ENCODE measurements at regions not wholly inside any gene's neighbourhood (a gene's known extent, or its start where the extent isn't known, plus 50 kb on each side); places are given as distances from the start of the nearest gene placed in this dataset.

GRCh38 chr2:22932288-22932687 lies 452.7 kb upstream of the KLHL29 start:
- no peaks in the 10 kb centered on the region for H3K4me1 ChIP-seq (ENCODE audit: control insufficient read depth in 1 of 2, insufficient read depth in 2 of 2, low read length in 2 of 2)
- H3K36me3 ChIP-seq (ENCODE audit: control insufficient read depth in 1 of 2, insufficient read depth in 2 of 2, low read length in 1 of 2), result no peaks in the 10 kb centered on the region
- intact Hi-C loops (cut with DNase I), result no loop called here
- DNase-seq, result no peak
- no peaks in the 10 kb centered on the region for H3K27me3 ChIP-seq (ENCODE audit: control insufficient read depth in 1 of 2, insufficient read depth in 2 of 2, low read length in 1 of 2)
- no peaks in the 10 kb centered on the region for H3K9me3 ChIP-seq (ENCODE audit: control insufficient read depth, low read length)
- WGBS, 2 donors, result 52 to 55% methylated on average over 3 of the region's 3 CpGs
- ATAC-seq (ENCODE audit: low FRiP score), result no peak
- H3K4me3 ChIP-seq (ENCODE audit: low read length in 2 of 2), result no peak overlapping the region
- H3K27ac ChIP-seq (ENCODE audit: low read depth in 1 of 2, low read length in 2 of 2), result no peak overlapping the region

GRCh38 chr2:22934747-22935146 lies 450.2 kb upstream of the KLHL29 start:
- H3K27ac ChIP-seq (ENCODE audit: low read depth in 1 of 2, low read length in 2 of 2), result no peak overlapping the region
- H3K9me3 ChIP-seq (ENCODE audit: control insufficient read depth, low read length), result no peaks in the 10 kb centered on the region
- no peak overlapping the region for H3K4me3 ChIP-seq (ENCODE audit: low read length in 2 of 2)
- no peak for ATAC-seq (ENCODE audit: low FRiP score)
- intact Hi-C loops (cut with DNase I), result no loop called here
- 46 to 54% methylated on average over 1 of the region's 1 CpG for WGBS, 2 donors
- DNase-seq, result no peak
- no peaks in the 10 kb centered on the region for H3K27me3 ChIP-seq (ENCODE audit: control insufficient read depth in 1 of 2, insufficient read depth in 2 of 2, low read length in 1 of 2)
- H3K4me1 ChIP-seq (ENCODE audit: control insufficient read depth in 1 of 2, insufficient read depth in 2 of 2, low read length in 2 of 2), result no peaks in the 10 kb centered on the region
- H3K36me3 ChIP-seq (ENCODE audit: control insufficient read depth in 1 of 2, insufficient read depth in 2 of 2, low read length in 1 of 2), result no peaks in the 10 kb centered on the region

- no peaks in the 10 kb centered on the region for H3K4me1 ChIP-seq (ENCODE audit: control insufficient read depth in 1 of 2, insufficient read depth in 2 of 2, low read length in 2 of 2)
- H3K9me3 ChIP-seq (ENCODE audit: control insufficient read depth, low read length), result peaks cover 2% of the 10 kb centered on the region
- H3K27me3 ChIP-seq (ENCODE audit: control insufficient read depth in 1 of 2, insufficient read depth in 2 of 2, low read length in 1 of 2), result no peaks in the 10 kb centered on the region
- no peak for ATAC-seq (ENCODE audit: low FRiP score)
- intact Hi-C loops (cut with DNase I), result no loop called here
- no peaks in the 10 kb centered on the region for H3K36me3 ChIP-seq (ENCODE audit: control insufficient read depth in 1 of 2, insufficient read depth in 2 of 2, low read length in 1 of 2)
- no peak overlapping the region for H3K4me3 ChIP-seq (ENCODE audit: low read length in 2 of 2)
- DNase-seq, result no peak
- WGBS, 2 donors, result 84 to 86% methylated on average over 7 of the region's 7 CpGs
- H3K27ac ChIP-seq (ENCODE audit: low read depth in 1 of 2, low read length in 2 of 2), result no peak overlapping the region
Observed at GRCh38 chr2:22942441-22942840, 442.5 kb upstream of the KLHL29 start.

- peaks cover 2% of the 10 kb centered on the region for H3K9me3 ChIP-seq (ENCODE audit: control insufficient read depth, low read length)
- H3K4me1 ChIP-seq (ENCODE audit: control insufficient read depth in 1 of 2, insufficient read depth in 2 of 2, low read length in 2 of 2), result no peaks in the 10 kb centered on the region
- H3K4me3 ChIP-seq (ENCODE audit: low read length in 2 of 2), result no peak overlapping the region
- no peak overlapping the region for H3K27ac ChIP-seq (ENCODE audit: low read depth in 1 of 2, low read length in 2 of 2)
- no peaks in the 10 kb centered on the region for H3K36me3 ChIP-seq (ENCODE audit: control insufficient read depth in 1 of 2, insufficient read depth in 2 of 2, low read length in 1 of 2)
- 65 to 76% methylated on average over 7 of the region's 7 CpGs for WGBS, 2 donors
- ATAC-seq (ENCODE audit: low FRiP score) (no peak), DNase-seq (no peak)
- intact Hi-C loops (cut with DNase I), result no loop called here
- no peaks in the 10 kb centered on the region for H3K27me3 ChIP-seq (ENCODE audit: control insufficient read depth in 1 of 2, insufficient read depth in 2 of 2, low read length in 1 of 2)
Observed at GRCh38 chr2:22944143-22944542, 440.8 kb upstream of the KLHL29 start.

GRCh38 chr2:22946553-22946952 lies 438.4 kb upstream of the KLHL29 start:
- Histone ChIP-seq H3K4me1 (ENCODE audit: control insufficient read depth in 1 of 2, insufficient read depth in 2 of 2, low read length in 2 of 2) (no peaks in the 10 kb centered on the region), H3K27me3 (ENCODE audit: control insufficient read depth in 1 of 2, insufficient read depth in 2 of 2, low read length in 1 of 2) (no peaks in the 10 kb centered on the region), H3K9me3 (ENCODE audit: control insufficient read depth, low read length) (peaks cover 2% of the 10 kb centered on the region), H3K27ac (ENCODE audit: low read depth in 1 of 2, low read length in 2 of 2) (no peak overlapping the region), H3K4me3 (ENCODE audit: low read length in 2 of 2) (no peak overlapping the region), H3K36me3 (ENCODE audit: control insufficient read depth in 1 of 2, insufficient read depth in 2 of 2, low read length in 1 of 2) (no peaks in the 10 kb centered on the region)
- intact Hi-C loops (cut with DNase I), result no loop called here
- ATAC-seq (ENCODE audit: low FRiP score) (no peak), DNase-seq (no peak)
- 90% methylated on average over 2 of the region's 2 CpGs for WGBS, 2 donors

GRCh38 chr2:22947741-22948140 lies 437.2 kb upstream of the KLHL29 start:
- intact Hi-C loops (cut with DNase I), result no loop called here
- no peaks in the 10 kb centered on the region for H3K9me3 ChIP-seq (ENCODE audit: control insufficient read depth, low read length)
- no peak for DNase-seq
- no peaks in the 10 kb centered on the region for H3K36me3 ChIP-seq (ENCODE audit: control insufficient read depth in 1 of 2, insufficient read depth in 2 of 2, low read length in 1 of 2)
- no peaks in the 10 kb centered on the region for H3K4me1 ChIP-seq (ENCODE audit: control insufficient read depth in 1 of 2, insufficient read depth in 2 of 2, low read length in 2 of 2)
- no peak overlapping the region for H3K4me3 ChIP-seq (ENCODE audit: low read length in 2 of 2)
- no peaks in the 10 kb centered on the region for H3K27me3 ChIP-seq (ENCODE audit: control insufficient read depth in 1 of 2, insufficient read depth in 2 of 2, low read length in 1 of 2)
- ATAC-seq (ENCODE audit: low FRiP score), result no peak
- no peak overlapping the region for H3K27ac ChIP-seq (ENCODE audit: low read depth in 1 of 2, low read length in 2 of 2)
- 90 to 92% methylated on average over 4 of the region's 4 CpGs for WGBS, 2 donors

- intact Hi-C loops (cut with DNase I), result no loop called here
- Histone ChIP-seq H3K4me1 (ENCODE audit: control insufficient read depth in 1 of 2, insufficient read depth in 2 of 2, low read length in 2 of 2) (no peaks in the 10 kb centered on the region), H3K27me3 (ENCODE audit: control insufficient read depth in 1 of 2, insufficient read depth in 2 of 2, low read length in 1 of 2) (no peaks in the 10 kb centered on the region), H3K27ac (ENCODE audit: low read depth in 1 of 2, low read length in 2 of 2) (no peak overlapping the region), H3K4me3 (ENCODE audit: low read length in 2 of 2) (no peak overlapping the region), H3K36me3 (ENCODE audit: control insufficient read depth in 1 of 2, insufficient read depth in 2 of 2, low read length in 1 of 2) (no peaks in the 10 kb centered on the region), H3K9me3 (ENCODE audit: control insufficient read depth, low read length) (no peaks in the 10 kb centered on the region)
- 50 to 51% methylated on average over 2 of the region's 2 CpGs for WGBS, 2 donors
- no peak for DNase-seq
- ATAC-seq (ENCODE audit: low FRiP score), result no peak
Observed at GRCh38 chr2:22950431-22950830, 434.5 kb upstream of the KLHL29 start.

- no peak for DNase-seq
- WGBS, 2 donors, result 61 to 73% methylated on average over 6 of the region's 6 CpGs
- no peaks in the 10 kb centered on the region for H3K27me3 ChIP-seq (ENCODE audit: control insufficient read depth in 1 of 2, insufficient read depth in 2 of 2, low read length in 1 of 2)
- no peak overlapping the region for H3K4me3 ChIP-seq (ENCODE audit: low read length in 2 of 2)
- ATAC-seq (ENCODE audit: low FRiP score), result no peak
- no peaks in the 10 kb centered on the region for H3K9me3 ChIP-seq (ENCODE audit: control insufficient read depth, low read length)
- H3K36me3 ChIP-seq (ENCODE audit: control insufficient read depth in 1 of 2, insufficient read depth in 2 of 2, low read length in 1 of 2), result no peaks in the 10 kb centered on the region
- intact Hi-C loops (cut with DNase I), result no loop called here
- no peaks in the 10 kb centered on the region for H3K4me1 ChIP-seq (ENCODE audit: control insufficient read depth in 1 of 2, insufficient read depth in 2 of 2, low read length in 2 of 2)
- H3K27ac ChIP-seq (ENCODE audit: low read depth in 1 of 2, low read length in 2 of 2), result no peak overlapping the region
Observed at GRCh38 chr2:22952656-22953225, 432.2 kb upstream of the KLHL29 start.

GRCh38 chr2:22957446-22957845 lies 427.5 kb upstream of the KLHL29 start:
- DNase-seq, result no peak
- no peak overlapping the region for H3K4me3 ChIP-seq (ENCODE audit: low read length in 2 of 2)
- 89% methylated on average over 5 of the region's 5 CpGs for WGBS, 2 donors
- H3K27me3 ChIP-seq (ENCODE audit: control insufficient read depth in 1 of 2, insufficient read depth in 2 of 2, low read length in 1 of 2), result no peaks in the 10 kb centered on the region
- no peak for ATAC-seq (ENCODE audit: low FRiP score)
- no peaks in the 10 kb centered on the region for H3K36me3 ChIP-seq (ENCODE audit: control insufficient read depth in 1 of 2, insufficient read depth in 2 of 2, low read length in 1 of 2)
- intact Hi-C loops (cut with DNase I), result no loop called here
- H3K27ac ChIP-seq (ENCODE audit: low read depth in 1 of 2, low read length in 2 of 2), result no peak overlapping the region
- no peaks in the 10 kb centered on the region for H3K9me3 ChIP-seq (ENCODE audit: control insufficient read depth, low read length)
- H3K4me1 ChIP-seq (ENCODE audit: control insufficient read depth in 1 of 2, insufficient read depth in 2 of 2, low read length in 2 of 2), result no peaks in the 10 kb centered on the region

Data from aorta (tissue), 5 donors.